GM21367 (cell line): ENCODE measurements at regions not wholly inside any gene's neighbourhood (a gene's known extent, or its start where the extent isn't known, plus 50 kb on each side); places are given as distances from the start of the nearest gene placed in this dataset.

Experiments
- ATAC-seq: cut with Tn5 transposase; IDR thresholded peaks from one replicate; pipeline ENCODE4 v1.9.1; 2021; ENCODE audit not compliant: unreplicated experiment

DNA sequence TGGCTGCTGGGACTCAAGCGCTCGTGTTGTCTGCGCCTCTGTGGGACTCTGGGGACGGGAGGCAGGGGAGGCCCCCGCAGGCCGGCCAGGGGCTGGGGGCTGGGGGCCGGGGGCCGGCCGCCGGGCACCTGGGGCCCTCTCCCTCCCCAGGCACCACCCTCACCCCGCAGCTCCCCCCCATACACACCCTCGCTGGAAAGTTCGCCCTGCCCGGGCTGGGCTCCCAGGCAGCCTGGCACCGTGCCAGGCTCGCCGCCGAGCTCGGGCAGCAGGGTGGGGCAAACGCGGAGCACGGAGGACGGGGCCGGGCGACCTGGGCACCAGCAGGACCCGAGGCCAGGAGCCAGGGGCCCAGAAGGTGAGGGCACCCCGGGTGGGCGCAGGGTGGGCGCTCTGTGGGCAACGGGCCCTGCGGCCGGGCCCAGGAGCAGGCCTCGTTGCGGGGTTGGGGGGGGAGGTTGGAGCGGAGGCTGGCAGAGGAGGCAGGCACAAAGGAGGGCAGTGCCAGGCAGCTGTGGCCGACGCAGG is 76.7 kb upstream of the WNT7B start:
- no peak for ATAC-seq

DNA sequence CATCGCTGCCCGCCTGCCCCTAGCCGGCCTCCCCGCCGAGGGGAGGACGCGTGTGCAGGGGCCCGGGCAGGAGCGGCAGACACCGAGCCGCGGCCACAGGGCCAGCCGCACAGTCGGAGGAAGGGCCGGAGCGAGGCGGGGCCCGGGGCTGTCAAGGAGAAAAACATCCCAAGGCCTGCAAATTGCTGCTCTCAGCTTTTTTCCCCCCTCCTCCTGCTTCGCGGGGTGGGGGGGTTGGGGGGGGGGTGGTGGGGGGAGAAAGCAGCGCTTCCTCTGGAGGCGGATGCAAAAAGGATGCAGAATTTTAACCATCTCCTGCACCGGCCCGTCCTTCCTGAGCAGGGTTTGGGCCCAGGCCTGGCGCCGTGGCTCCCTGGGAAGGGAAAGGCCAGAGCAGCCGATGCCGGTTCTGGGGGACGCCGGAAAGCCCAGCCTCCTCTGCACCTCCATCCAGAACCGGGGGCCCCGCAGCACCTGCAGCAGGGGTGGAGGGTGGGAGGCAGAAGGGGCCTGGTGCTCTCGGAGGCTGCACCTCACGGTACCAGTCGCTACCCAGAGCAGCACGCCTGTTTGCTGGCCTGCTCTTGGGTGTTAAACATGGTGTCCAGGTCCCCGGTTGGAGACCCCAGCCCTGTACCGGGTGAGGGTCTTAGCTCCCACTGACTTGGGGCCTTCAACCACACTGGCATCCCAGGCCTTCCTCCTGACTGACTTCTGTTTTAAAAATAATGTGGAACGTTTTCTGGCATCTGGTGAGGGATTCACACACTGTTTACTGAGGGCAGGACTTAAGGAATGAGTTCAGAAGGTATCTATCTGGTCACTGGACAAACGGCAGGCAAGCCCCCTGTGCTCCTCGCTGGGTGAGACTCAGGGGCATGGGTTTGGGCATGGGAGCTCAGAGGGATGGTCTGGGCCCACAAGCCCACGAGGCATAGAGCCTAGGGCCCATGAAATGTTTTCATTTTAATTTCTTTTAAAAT is 77.4 kb upstream of the WNT7B start:
- no peak for ATAC-seq

DNA sequence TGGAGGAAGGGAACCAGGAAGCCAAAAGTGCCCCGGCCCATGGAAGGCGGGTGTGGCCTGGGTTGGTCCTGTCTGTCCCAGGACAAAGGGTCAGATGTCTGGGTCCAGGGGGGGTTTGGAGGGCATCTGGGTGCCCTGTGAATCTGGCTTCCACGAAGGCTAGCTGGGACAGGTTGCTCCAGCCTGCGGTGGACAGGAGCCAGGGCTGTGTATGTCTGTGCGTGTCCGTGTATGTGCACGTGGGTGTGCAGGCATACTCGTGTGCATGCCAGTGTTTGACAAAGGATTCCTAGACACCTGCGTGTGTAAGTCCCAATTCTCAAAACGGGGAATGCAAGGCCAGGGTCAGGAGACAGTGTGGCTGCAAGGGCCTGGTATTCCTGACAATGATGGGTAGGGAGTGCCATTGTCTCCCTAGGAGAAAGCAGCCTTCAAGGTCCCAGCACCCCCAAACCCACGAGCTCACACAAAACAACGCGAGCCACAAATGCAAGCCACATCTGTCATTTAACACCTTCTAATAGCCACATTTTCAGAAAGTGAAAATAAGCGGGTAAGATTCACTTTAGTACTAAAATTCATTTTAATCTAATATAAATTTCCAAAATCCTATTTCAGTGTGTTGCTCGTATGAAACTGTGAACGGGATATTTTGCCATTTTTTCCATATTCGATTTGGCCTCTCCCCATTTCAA is 78.4 kb upstream of the WNT7B start:
- ATAC-seq: no peak

DNA sequence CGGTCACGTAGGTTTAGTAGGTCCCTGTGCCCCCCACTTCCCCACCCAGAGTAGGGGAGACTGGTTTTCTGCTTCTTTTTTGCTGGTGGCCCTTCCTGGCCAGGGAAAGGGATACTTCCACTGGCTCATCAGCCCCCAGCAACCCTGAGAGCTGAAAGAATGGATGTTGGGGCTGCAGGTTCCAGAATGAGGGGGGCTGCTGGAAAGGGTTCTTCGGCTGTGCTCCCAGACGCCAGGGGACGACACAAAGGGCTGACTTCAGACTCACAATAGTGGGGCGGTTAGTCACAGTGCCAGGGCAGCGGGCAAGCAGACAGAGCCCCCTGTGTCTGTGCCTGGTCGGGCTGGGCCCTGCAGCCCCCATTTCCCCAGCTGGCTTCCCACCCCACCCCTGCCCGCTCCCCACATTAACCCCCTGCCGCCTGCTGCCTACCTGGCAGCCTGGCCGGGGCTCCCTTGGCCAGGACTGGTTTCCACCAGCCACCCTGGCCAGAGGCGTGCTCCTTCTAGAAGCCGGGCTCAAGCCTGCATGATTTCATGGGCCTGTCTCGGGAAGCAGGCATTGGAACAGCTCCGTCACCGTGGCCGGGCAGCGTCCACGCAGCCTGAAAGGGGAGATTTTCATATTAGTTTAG is 79.1 kb upstream of the WNT7B start:
- no peak for ATAC-seq

DNA sequence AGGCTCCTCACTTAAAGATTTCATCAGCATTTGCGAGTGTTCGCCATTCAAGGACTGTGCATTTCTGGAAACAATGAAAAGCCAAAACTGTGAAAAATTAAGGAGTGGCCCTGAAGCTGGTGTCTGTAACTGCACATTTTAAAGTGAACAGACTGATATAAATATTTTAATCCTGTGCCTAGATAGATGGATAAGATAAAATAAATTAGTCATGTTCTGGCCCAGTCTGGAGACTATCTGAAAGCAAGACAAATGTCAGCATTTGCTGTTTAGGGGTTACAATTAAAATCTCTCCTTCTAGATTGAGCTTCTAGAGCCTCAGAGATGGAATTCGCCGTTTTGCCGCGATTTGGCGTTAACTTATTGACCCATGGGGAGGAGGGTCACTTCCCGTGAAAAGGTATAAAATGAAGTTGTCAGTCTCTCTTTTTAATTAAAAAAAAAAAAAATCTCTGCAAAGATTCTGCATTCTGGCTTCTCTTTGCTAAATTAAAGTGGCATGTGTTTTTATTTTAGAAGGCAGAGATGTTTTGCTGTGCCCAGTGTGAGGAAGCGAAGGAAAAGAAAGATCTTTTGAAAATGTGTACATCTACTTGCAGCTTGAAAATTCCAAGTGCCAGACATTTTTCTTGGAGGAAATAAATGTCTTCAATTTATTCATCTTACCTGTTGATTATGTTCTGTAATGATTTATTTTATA is 79.7 kb upstream of the WNT7B start:
- ATAC-seq: no peak

DNA sequence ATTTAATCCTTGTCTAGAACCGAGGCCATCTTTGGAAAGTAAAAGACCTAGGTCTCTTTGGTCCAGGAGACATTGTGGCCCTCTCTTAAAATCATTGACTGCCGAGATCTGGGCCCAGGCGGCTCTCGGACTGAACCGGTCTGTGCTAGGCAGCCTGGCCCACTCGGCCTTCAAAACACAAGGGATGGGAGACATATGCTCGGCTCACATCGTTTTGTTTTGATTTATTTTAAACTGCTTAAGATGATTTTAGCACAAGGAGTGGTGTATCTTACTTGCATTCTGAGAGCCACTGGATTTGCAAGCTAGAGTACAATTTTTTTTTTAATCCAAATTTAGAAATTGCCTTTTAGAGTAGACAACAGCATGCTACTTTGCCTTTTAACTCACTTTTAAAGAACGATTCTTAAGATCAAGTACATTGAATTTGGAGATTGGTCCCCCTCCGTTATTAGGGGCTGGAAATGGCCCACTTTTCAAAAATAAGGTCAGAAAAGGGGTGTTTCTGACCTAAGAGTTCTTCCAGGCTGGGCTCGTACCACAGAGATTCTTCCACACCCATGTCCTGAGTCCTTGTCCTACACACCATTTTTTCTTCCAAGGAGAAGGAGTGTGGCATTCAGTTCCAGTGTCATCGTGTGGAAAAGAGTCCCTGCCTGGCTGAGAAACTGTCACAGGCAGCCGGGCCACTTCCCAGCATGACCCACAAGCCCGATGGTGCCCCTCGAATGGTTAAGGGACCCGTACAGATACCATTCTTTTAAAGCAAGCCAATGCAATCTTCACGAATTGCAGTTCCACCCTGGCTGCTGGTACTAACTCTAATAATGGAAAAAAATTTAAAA is 80.5 kb upstream of the WNT7B start:
- ATAC-seq: no peak

DNA sequence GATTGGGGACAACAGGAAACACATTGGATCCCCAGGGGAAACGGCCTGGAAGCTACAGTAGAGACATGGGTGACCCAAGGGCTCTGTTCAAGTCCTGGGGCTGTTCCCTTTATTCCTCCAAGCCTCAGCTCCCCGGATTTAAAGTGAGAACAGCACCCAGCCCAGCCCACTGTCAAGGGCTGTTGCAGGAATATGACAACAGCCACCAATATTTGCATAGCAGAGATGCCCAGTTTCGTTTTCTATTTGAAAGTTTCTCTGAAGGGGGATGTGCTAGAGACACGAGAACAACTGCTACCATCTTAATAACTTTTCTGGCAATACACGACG is 81.1 kb upstream of the WNT7B start:
- no peak for ATAC-seq

DNA sequence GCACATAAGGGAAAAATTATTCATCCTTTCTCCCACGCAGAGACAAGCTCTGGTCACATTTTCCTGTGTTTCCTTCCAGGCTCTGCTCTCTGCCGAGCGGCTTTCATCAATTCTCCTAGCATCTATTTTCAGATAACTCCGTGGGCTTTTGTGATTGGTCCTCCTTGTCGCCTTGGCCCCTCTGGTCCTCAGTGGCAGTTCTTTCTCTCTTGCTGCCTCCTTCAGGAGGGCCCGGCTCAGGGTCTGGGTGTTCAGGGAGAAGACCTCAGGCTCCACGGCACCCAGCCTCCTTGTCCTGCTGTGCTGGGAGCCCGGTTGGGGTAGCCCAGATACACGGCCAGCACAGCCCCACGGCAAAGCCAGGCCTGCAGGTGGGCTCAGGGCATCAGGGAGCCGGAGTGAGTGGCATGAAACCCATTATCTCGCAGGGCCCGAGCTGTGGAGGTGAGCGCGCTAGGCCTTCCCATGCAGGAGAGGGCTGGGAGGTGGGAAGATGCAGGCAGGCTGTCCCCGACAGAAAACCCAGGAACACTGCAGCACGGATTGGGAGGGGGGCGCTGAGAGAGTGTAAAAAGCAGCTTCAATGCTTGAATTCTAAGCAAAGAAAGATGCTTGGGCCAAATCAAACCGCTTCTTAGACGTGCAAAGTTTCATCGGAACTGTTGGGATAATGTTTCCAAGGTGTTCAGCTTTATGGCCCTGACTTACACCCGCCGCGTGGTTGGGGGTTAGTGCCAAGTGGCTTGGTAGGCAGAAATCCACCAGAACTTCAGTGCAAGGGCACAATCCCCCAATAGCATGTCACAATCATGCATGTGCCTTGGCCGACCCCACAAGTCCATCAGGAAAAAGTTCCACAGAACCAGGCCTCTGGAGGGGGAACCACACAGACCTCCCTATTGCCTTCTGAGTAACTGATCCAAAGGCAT is 81.9 kb upstream of the WNT7B start:
- ATAC-seq: no peak

DNA sequence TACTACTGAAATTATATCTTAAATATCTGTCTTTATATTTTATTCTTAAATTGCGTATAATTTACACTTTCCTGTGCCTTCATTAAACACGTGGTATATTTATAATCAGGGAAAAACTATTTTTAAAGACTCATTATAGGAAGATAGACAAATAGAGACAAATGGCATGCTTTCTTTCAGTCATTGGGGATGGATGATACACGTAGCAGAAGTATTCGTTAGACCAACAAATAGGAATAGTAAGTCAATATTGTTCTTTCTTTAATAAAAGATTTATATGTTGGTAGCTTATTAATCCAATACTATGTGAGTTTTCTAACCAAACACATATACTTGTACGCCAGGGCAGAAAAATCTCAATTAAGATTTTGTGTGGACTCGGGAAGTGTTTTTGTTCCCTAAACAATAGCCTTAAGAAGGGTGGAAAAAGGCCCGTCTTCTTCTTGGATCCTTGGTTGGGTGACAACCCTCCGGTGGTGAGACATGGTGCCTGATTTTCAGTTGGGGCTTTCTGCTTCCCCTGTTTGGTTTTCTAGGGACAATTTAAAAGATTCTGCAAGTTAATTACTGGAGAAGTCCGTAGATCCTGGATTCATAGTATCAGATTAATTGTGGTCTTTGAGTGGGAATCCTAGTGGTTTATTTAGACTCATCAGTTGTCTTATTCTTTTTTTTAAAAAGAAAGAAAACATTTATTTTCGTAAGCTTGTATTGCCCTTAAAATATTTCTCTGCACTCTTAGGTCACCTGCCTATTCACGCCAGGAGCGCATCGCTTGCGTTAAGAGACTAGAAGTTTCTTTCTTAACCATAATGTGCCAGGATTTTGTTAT is 83.5 kb upstream of the WNT7B start:
- ATAC-seq: no peak

DNA sequence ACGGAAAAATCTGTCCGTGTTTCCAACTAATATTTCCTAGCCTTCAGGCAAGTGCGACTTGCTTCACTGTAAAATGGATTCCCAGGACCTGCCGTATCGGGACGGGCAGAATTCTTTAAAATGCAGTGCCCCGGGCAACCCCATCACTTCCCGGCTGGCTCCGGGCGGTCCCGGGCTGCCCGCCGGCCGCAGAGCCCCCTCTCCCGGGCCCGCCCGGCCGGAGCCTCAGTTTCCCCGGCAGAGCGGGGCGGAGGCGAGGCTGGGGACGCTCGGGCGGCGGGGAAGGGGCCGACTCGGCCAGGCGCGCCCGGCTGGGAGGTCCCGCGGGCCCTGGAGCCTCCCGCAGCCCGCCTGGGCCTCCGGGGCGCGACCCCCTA is 84.2 kb upstream of the WNT7B start:
- no peak for ATAC-seq

DNA sequence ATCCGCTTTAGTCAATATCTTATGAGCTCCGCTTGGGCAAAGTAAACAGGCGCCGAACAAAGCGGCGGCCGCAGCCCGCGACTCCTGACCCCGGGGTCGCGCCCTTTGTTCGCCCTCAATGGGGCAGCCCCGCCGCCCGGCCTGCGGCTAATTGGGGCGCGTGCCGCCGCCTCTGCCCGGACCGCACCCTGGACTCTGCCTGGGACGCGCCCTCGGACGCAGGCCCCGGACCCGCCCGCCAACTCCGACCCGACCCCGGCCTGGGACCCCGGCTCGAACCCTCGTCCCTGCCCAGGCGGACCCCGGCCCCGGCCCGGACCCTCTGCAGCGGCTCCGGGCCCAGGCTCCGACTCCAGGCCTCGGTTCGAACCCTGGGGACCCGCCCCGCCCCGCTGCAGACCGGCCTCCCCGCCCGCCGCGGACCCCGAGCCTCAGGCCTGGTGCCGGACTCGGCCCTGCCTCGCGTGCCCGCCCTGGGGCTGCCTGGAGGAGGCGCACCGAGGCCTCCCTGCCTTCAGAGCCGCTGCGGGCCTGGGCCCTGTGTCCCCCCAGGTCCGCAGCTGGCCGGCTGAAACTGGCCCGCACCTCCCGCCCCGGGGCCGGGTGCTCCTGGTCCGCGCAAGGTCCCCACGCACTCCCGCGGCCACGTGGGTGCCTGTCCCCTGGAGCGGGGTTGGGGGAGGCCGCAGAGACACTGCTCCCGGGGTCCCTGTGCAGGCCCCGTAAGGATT is 84.7 kb upstream of the WNT7B start:
- no peak for ATAC-seq

DNA sequence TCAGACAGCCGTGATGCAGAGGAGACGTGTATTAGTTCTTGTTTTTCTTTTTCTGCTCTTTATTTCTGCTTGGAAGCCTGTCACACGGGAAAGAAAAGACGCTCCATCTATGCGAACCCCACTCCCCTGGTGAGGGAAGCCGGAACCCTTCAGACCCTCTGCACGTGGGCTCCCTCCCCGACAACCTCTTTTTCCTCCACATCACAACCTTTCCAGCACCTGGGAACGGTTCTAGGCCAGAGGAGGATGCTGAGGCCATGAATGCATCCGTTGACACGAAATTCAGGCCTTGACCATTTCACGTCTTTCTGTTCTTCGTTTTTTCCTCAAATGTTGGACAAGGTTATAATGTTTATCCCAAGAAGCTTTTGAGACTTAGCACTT is 85.3 kb upstream of the WNT7B start:
- no peak for ATAC-seq

DNA sequence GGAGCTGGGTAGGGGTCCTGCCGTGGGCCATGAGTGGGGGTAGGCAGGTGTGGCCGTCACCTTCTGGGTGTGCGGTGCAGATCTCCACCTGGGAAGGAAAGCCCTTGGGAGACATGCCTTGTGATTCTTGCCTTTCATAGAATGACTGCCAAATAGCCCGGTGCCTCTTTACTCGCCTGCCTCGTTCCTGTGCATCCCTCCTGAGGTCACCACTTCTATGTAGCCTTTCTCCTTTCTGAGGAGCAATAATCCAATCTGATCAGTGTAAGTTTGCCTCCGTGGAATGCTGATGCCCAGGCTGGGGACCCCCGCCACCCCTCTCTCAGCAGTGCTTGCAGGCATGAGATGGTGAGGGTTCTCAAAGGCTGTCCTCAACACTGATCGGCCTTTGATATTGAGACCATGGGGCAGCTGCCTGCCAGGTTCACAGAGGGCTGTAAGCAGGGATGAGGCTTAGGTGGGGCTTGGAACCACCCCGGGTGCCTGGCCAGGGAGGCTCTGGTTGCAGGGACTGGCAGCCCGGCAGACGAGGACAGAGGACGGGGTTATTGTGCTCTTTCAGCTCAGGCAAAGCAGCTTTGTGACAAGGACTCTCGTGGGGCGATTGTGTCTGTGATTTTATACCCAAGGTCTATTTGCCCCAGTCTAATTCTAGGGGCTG is 86.1 kb upstream of the WNT7B start:
- no peak for ATAC-seq

DNA sequence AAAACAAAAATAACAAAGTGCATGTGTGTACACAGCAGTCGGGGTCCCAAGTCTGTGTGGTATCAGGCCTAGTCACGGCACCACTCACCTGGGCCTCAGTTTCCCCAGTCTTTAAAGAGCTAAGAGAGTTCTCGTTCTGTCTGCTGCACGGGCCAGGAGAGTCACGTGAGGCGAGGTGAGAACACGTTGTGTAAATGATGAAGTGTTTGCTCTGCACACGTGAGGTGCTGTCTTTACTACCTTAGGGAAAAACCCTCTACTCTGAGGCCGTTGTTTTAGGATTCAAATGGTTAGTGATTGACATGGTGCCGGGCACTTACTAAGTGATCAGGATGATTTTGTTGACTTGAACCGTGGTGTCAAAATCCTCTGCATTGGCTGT is 86.5 kb upstream of the PPARA start:
- ATAC-seq: no peak

DNA sequence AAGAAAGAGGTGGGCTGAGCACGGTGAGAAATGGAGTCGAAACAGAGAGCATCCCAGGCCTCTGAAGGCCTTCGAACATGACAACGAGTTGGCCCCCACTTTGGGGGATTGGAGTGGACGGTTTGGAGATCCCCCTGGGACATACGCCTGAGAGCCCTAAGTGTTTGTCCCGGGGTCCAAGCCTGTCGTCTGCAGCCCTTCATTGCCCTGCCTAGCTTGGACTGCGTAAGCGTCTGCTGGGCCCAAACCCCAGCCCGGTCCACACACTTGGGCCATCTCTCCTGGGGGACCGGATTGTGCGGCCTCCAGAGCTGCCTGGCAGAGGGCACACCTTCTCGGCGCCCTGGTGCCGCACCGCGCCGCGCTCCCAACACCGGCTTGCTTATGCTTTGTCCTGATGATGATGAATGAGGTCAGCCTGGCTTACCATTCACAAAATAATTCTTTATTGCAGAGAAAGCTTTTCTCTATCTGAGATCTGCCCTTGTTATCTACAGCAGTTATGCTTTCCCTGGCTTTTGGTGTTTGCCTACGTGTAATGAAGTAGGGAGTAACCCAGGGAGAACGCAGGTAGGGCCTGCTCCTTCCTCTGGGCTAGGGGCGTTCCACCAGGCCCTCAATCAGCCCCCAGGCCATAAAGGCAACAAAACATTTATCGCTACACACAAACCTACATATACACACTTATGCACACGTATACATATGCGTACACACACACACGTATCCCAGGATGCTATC is 85.9 kb upstream of the PPARA start:
- ATAC-seq: no peak

DNA sequence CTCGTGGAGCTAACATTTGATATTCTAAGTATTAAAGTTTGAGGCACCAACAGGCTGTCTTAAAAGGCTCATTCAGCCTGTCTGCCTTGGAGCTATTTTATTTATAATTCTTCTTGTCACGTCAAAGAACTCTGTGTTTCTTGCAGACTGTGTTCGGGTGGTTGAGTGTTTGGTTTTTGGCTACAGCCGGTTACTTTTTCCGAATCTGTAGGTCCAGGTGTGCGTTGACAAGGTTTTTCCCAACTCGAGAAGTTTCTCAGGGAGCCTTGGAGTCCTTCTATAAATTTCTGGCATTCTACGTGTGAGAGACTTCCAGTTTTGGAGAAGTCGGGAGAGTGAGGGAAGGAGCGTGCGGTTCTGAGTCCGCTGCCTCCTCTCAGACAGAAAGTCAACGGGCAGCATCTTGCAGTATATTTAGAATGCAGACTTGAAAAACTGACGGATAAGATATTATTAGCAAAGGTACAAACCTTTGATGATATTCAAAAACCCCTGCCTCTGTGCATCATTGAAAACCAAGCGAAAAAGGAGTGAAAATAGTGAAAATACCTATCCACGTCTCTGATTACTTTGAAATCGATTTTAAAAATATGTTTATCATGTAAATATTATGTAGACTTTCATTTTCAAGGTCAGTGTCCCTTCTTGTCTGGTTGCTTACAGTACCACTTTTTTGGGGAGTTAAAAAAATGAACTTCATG is 85.2 kb upstream of the PPARA start:
- no peak for ATAC-seq
